A549 (cell line): ENCODE measurements at regions not wholly inside any gene's neighbourhood (a gene's known extent, or its start where the extent isn't known, plus 50 kb on each side); places are given as distances from the start of the nearest gene placed in this dataset.

ENCODE experiments used
- ATAC-seq, 2 experiments: fragments of 200-7000 bp in 1 of 2; fragments of >200 bp in 1 of 2; cut with Nextera tagmentation in 1 of 2; cut with Tn5 transposase in 1 of 2; 3 replicates each; pipeline versions ENCODE4 v1.8.0 to v1.9.1; 2018 to 2020; ENCODE audit warnings: mild to moderate bottlenecking in 1 of 2, moderate library complexity in 1 of 2
- CTCF ChIA-PET: fragments of 300-600 bp; sonication (Branson Sonifier 250); formaldehyde crosslinking; extraction: SDS; loops from one replicate; lab custom pipeline; 2021; ENCODE audit warnings: antibody characterized with exemption, inconsistent platforms; lab: Yijun Ruan, JAX
- POLR2A ChIA-PET: fragments of 350-600 bp; formaldehyde crosslinking; extraction: SDS; loops from one replicate; lab custom pipeline; 2021; ENCODE audit warnings: antibody characterized with exemption, inconsistent platforms; lab: Yijun Ruan, JAX
- DNase-seq, 2 experiments: peaks; one replicate each; pipeline versions ENCODE4 v3.0.0 to v3.0.0-alpha.2; 2011 to 2016; ENCODE audit warnings: low read depth in 1 of 2, low spot score in 1 of 2
- FAIRE-seq: peaks from 2 replicates; lab custom pipeline; 2011; peaks lifted over from hg19 to GRCh38; lab: Jason Lieb, UNC
- H3K27ac ChIP-seq, 2 experiments: fragments of >200 bp; sonication (Bioruptor Twin); formaldehyde crosslinking; 3 replicates each; pipeline ENCODE4 v1.5.1; 2016 to 2017
- H3K4me1 ChIP-seq: fragments of >200 bp; sonication (Bioruptor Twin); formaldehyde crosslinking; 3 replicates; pipeline ENCODE4 v1.6.1; 2016
- H3K4me2 ChIP-seq: fragments of >200 bp; sonication (Bioruptor Twin); formaldehyde crosslinking; 3 replicates; pipeline ENCODE4 v1.6.1; 2016
- H3K4me3 ChIP-seq: fragments of >200 bp; sonication (Bioruptor Twin); formaldehyde crosslinking; 3 replicates; pipeline ENCODE4 v1.5.1; 2016
- H3K9me3 ChIP-seq: fragments of >200 bp; sonication (Bioruptor Twin); formaldehyde crosslinking; 3 replicates; pipeline ENCODE4 v1.6.1; 2016
- CHD4 ChIP-seq: fragments of 200-600 bp; sonication (generic); IDR thresholded peaks from 2 replicates; pipeline ENCODE4 v1.6.1; 2016; ENCODE audit warnings: antibody characterized with exemption, mild to moderate bottlenecking, borderline replicate concordance
- EHMT2 ChIP-seq: fragments of 200-600 bp; sonication (generic); IDR thresholded peaks from 2 replicates; pipeline ENCODE4 v1.6.1; 2016; ENCODE audit warnings: antibody characterized with exemption, low read depth, mild to moderate bottlenecking, moderate library complexity
- ELK1 ChIP-seq: fragments of 150-350 bp; IDR thresholded peaks from 2 replicates; pipeline ENCODE4 v1.6.1; 2014; ENCODE audit warnings: low read depth, mild to moderate bottlenecking, low read length
- FOXS1 ChIP-seq: fragments of 250-450 bp; sonication (Bioruptor Pico); IDR thresholded peaks from 2 replicates; pipeline ENCODE4 v1.5.0; 2020; ENCODE audit warnings: mild to moderate bottlenecking, moderate library complexity
- GATA3 ChIP-seq: IDR thresholded peaks from 2 replicates; pipeline ENCODE4 v1.6.1; 2012; ENCODE audit warnings: borderline replicate concordance
- HDAC2 ChIP-seq: fragments of 200-600 bp; sonication (generic); IDR thresholded peaks from 2 replicates; pipeline ENCODE4 v1.6.1; 2016
- HEYL ChIP-seq: fragments of 250-450 bp; sonication (Bioruptor Pico); IDR thresholded peaks from 2 replicates; pipeline ENCODE4 v1.8.0; 2021; ENCODE audit warnings: mild to moderate bottlenecking, moderate library complexity
- MAFK ChIP-seq: fragments of 450-650 bp; IDR thresholded peaks from 2 replicates; pipeline ENCODE4 v1.6.1; 2014; ENCODE audit not compliant: partially characterized antibody
- NR3C1 ChIP-seq: fragments of >200 bp; sonication (Bioruptor Twin); formaldehyde crosslinking; IDR thresholded peaks from 3 replicates; pipeline ENCODE4 v1.6.1; 2017
- POLR2A ChIP-seq: IDR thresholded peaks from 2 replicates; pipeline ENCODE4 v1.6.1; 2012; ENCODE audit warnings: mild to moderate bottlenecking, low read length
- RARB ChIP-seq: fragments of 250-450 bp; sonication (Bioruptor Pico); IDR thresholded peaks from 2 replicates; pipeline ENCODE4 v1.8.0; 2021; ENCODE audit warnings: mild to moderate bottlenecking, moderate library complexity
- RCOR1 ChIP-seq: fragments of 150-350 bp; IDR thresholded peaks from 2 replicates; pipeline ENCODE4 v1.6.1; 2014; ENCODE audit warnings: antibody characterized with exemption, low read length, low read depth
- REST ChIP-seq: fragments of 200-600 bp; sonication (generic); IDR thresholded peaks from 2 replicates; pipeline ENCODE4 v1.6.1; 2016; ENCODE audit warnings: antibody characterized with exemption, mild to moderate bottlenecking, moderate library complexity
- RFX5 ChIP-seq: fragments of 450-650 bp; IDR thresholded peaks from 2 replicates; pipeline ENCODE4 v1.7.1; 2014; ENCODE audit warnings: antibody characterized with exemption, mild to moderate bottlenecking, moderate library complexity
- RNF2 ChIP-seq: fragments of 200-600 bp; sonication (generic); IDR thresholded peaks from 2 replicates; pipeline ENCODE4 v1.6.1; 2016; ENCODE audit warnings: low read depth, mild to moderate bottlenecking, antibody characterized with exemption, moderate library complexity, borderline replicate concordance
- SREBF2 ChIP-seq: fragments of 450-650 bp; IDR thresholded peaks from 2 replicates; pipeline ENCODE4 v1.6.1; 2014; ENCODE audit warnings: mild to moderate bottlenecking, moderate library complexity
- TFCP2L1 ChIP-seq: fragments of 250-450 bp; sonication (Bioruptor Pico); IDR thresholded peaks from 2 replicates; pipeline ENCODE4 v1.5.0; 2021; ENCODE audit warnings: mild to moderate bottlenecking
- USF2 ChIP-seq: fragments of 450-650 bp; IDR thresholded peaks from 2 replicates; pipeline ENCODE4 v1.6.1; 2014; ENCODE audit warnings: antibody characterized with exemption
- ZFP36 ChIP-seq: fragments of 450-650 bp; IDR thresholded peaks from 2 replicates; pipeline ENCODE4 v1.6.1; 2014; ENCODE audit warnings: borderline replicate concordance; ENCODE audit not compliant: partially characterized antibody
- WGBS: methylation state at CpG from one replicate; pipeline ENCODE4 v1.1.6; 2017; ENCODE audit errors: missing lambda C conversion rate; 5-methylcytosine and 5-hydroxymethylcytosine counted together
- TF ChIP-seq, protein P1 (sequence below): fragments of >200 bp; sonication (Bioruptor Twin); formaldehyde crosslinking; IDR thresholded peaks from 3 replicates; pipeline ENCODE4 v1.5.1; 2016

- ChIA-PET CTCF (no interaction called here), POLR2A (no interaction called here)
- Histone ChIP-seq H3K9me3 (no peaks in the 10 kb centered on the region), H3K27ac (no peak overlapping the region), H3K4me3 (no peak overlapping the region), H3K4me1 (no peaks in the 10 kb centered on the region), H3K4me2 (no peak overlapping the region)
- no peak for ATAC-seq
- no peak for DNase-seq
- 10% methylated on average over 1 of the region's 1 CpG for WGBS
- no peak for FAIRE-seq
- TF ChIP-seq USF2 (no peak), RNF2 (no peak), GATA3 (no peak), SREBF2 (no peak), EHMT2 (no peak), TFCP2L1 (CRISPR knock-in tag) (no peak), CHD4 (no peak), RCOR1 (no peak), RFX5 (no peak), ZFP36 (no peak), NR3C1 (no peak)
These were observed 352.6 kb downstream of the TBC1D4 start for GRCh38 chr13:75129331-75129730.

GRCh38 chr13:75124415-75124814 lies 357.6 kb downstream of the TBC1D4 start:
- POLR2A ChIA-PET = no interaction called here
- CTCF ChIA-PET = no interaction called here
- TF ChIP-seq MAFK = peak; percentile 61
- TF ChIP-seq POLR2A = no peak
- no peak for DNase-seq
- H3K4me2 ChIP-seq = no peak overlapping the region
- no peak overlapping the region for H3K27ac ChIP-seq
- ATAC-seq = no peak
- no peak for FAIRE-seq
- H3K4me1 ChIP-seq = no peaks in the 10 kb centered on the region
- H3K4me3 ChIP-seq = no peak overlapping the region
- H3K9me3 ChIP-seq = no peaks in the 10 kb centered on the region

GRCh38 chr13:75123428-75123827 lies 358.5 kb downstream of the TBC1D4 start:
- Histone ChIP-seq H3K27ac (no peak overlapping the region), H3K4me1 (no peaks in the 10 kb centered on the region), H3K4me3 (no peak overlapping the region), H3K9me3 (no peaks in the 10 kb centered on the region), H3K4me2 (no peak overlapping the region)
- CTCF ChIA-PET = no interaction called here
- DNase-seq = no peak
- no peak for TF ChIP-seq HEYL (CRISPR knock-in tag)
- no peak for TF ChIP-seq GATA3
- no peak for TF ChIP-seq HDAC2
- no peak for TF ChIP-seq REST
- TF ChIP-seq, protein P1, sequence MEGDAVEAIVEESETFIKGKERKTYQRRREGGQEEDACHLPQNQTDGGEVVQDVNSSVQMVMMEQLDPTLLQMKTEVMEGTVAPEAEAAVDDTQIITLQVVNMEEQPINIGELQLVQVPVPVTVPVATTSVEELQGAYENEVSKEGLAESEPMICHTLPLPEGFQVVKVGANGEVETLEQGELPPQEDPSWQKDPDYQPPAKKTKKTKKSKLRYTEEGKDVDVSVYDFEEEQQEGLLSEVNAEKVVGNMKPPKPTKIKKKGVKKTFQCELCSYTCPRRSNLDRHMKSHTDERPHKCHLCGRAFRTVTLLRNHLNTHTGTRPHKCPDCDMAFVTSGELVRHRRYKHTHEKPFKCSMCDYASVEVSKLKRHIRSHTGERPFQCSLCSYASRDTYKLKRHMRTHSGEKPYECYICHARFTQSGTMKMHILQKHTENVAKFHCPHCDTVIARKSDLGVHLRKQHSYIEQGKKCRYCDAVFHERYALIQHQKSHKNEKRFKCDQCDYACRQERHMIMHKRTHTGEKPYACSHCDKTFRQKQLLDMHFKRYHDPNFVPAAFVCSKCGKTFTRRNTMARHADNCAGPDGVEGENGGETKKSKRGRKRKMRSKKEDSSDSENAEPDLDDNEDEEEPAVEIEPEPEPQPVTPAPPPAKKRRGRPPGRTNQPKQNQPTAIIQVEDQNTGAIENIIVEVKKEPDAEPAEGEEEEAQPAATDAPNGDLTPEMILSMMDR = no peak
- no peak for TF ChIP-seq FOXS1 (CRISPR knock-in tag)
- TF ChIP-seq RFX5 = no peak
- TF ChIP-seq RARB (CRISPR knock-in tag) = no peak
- TF ChIP-seq ELK1 = no peak
- ATAC-seq = no peak
- FAIRE-seq = no peak
- POLR2A ChIA-PET = no interaction called here
- 55% methylated on average over 1 of the region's 1 CpG for WGBS
